GM12878 (cell line): ENCODE measurements at regions not wholly inside any gene's neighbourhood (a gene's known extent, or its start where the extent isn't known, plus 50 kb on each side); places are given as distances from the start of the nearest gene placed in this dataset.

Experiments
- ATAC-seq: fragments of 200-7000 bp; cut with Tn5 transposase; 3 replicates; pipeline ENCODE4 v1.9.1; 2020; ENCODE audit warnings: mild to moderate bottlenecking, moderate library complexity
- BruUV-seq: library from RNA; stranded (reverse); fragments of 400-500 nt; replicated peaks from 2 replicates; lab custom pipeline; 2021; lab: Mats Ljungman, UMichigan
- CTCF ChIA-PET: fragments of 300-600 bp; sonication (Branson Sonifier 250); formaldehyde crosslinking; extraction: SDS; loops from one replicate; lab custom pipeline; 2021; ENCODE audit warnings: inconsistent platforms; lab: Yijun Ruan, JAX
- POLR2A ChIA-PET: fragments of 350-600 bp; formaldehyde crosslinking; extraction: SDS; loops from one replicate; lab custom pipeline; 2021; ENCODE audit warnings: inconsistent platforms; lab: Charles Lee
- RAD21 ChIA-PET: fragments of 300-600 bp; sonication (Branson Sonifier 250); formaldehyde crosslinking; loops from one replicate; lab custom pipeline; 2023; ENCODE audit warnings: antibody characterized with exemption; ENCODE audit not compliant: unreplicated experiment; lab: Charles Lee
- SMC1A ChIA-PET: fragments of 300-600 bp; sonication (Branson Sonifier 250); formaldehyde crosslinking; loops from one replicate; lab custom pipeline; 2023; ENCODE audit not compliant: unreplicated experiment, uncharacterized antibody; lab: Charles Lee
- DNase-seq: peaks from one replicate; pipeline ENCODE4 v3.0.0-alpha.2; 2011; ENCODE audit warnings: low read depth, low spot score
- FAIRE-seq: peaks from 3 replicates; lab custom pipeline; 2011; peaks lifted over from hg19 to GRCh38; lab: Jason Lieb, UNC
- H2AFZ ChIP-seq: 2 replicates; pipeline ENCODE4 v1.6.0; 2011; ENCODE audit warnings: low read depth, low read length, control low read depth; ENCODE audit not compliant: control insufficient read depth
- H3K27ac ChIP-seq: 2 replicates; pipeline ENCODE4 v1.5.1; 2011; ENCODE audit warnings: control low read depth; ENCODE audit not compliant: control insufficient read depth, insufficient read depth
- H3K27me3 ChIP-seq, 2 experiments: replicated peaks in 1 of 2; 2 replicates each; pipeline versions ENCODE4 v1.6.0 to v1.6.1; 2011; ENCODE audit warnings: low read length in 1 of 2; ENCODE audit not compliant: control insufficient read depth in 2 of 2, insufficient read depth in 2 of 2
- H3K36me3 ChIP-seq, 2 experiments: 2 replicates each; pipeline ENCODE4 v1.5.1; 2011; ENCODE audit warnings: low read length in 1 of 2; ENCODE audit not compliant: control insufficient read depth in 2 of 2, insufficient read depth in 2 of 2
- H3K4me1 ChIP-seq: 2 replicates; pipeline ENCODE4 v1.6.1; 2011; ENCODE audit warnings: mild to moderate bottlenecking, low read length, moderate library complexity, mixed read lengths; ENCODE audit not compliant: control insufficient read depth, insufficient read depth
- H3K4me2 ChIP-seq: 2 replicates; pipeline ENCODE4 v1.6.0; 2011; ENCODE audit warnings: control low read depth; ENCODE audit not compliant: control insufficient read depth, insufficient read depth
- H3K4me3 ChIP-seq: fragments of 200-600 bp; sonication (generic); 2 replicates; pipeline ENCODE4 v1.5.1; 2016
- H3K79me2 ChIP-seq: 2 replicates; pipeline ENCODE4 v1.6.0; 2011; ENCODE audit warnings: low read length; ENCODE audit not compliant: control insufficient read depth, insufficient read depth
- H3K9ac ChIP-seq: 2 replicates; pipeline ENCODE4 v1.8.0; 2011; ENCODE audit warnings: low read length, control low read depth, mixed read lengths; ENCODE audit not compliant: control insufficient read depth, insufficient read depth
- H3K9me3 ChIP-seq: replicated peaks from 3 replicates; pipeline ENCODE4 v1.5.1; 2011; ENCODE audit warnings: mild to moderate bottlenecking, low read length; ENCODE audit not compliant: control insufficient read depth, insufficient read depth
- H4K20me1 ChIP-seq: 2 replicates; pipeline ENCODE4 v1.6.0; 2011; ENCODE audit not compliant: control insufficient read depth, insufficient read depth
- CHD1 ChIP-seq: IDR thresholded peaks from 2 replicates; pipeline ENCODE4 v1.6.1; 2012; ENCODE audit warnings: low read depth, low read length, improper control_type of control experiment
- CHD4 ChIP-seq: fragments of 200-600 bp; sonication (generic); IDR thresholded peaks from 2 replicates; pipeline ENCODE4 v1.6.1; 2016; ENCODE audit warnings: mild to moderate bottlenecking
- GABPA ChIP-seq: IDR thresholded peaks from 2 replicates; pipeline ENCODE4 v1.6.1; 2014; ENCODE audit warnings: antibody characterized with exemption, low read depth, mild to moderate bottlenecking, inconsistent platforms
- HCFC1 ChIP-seq: fragments of 150-350 bp; IDR thresholded peaks from 2 replicates; pipeline ENCODE4 v1.6.1; 2014; ENCODE audit warnings: low read length
- IKZF1 ChIP-seq: fragments of 450-650 bp; conservative IDR thresholded peaks from 2 replicates; pipeline ENCODE4 v1.6.1; 2017; ENCODE audit warnings: antibody characterized with exemption, mild to moderate bottlenecking
- MTA2 ChIP-seq: fragments of 450-650 bp; IDR thresholded peaks from 2 replicates; pipeline ENCODE4 v1.6.1; 2016; ENCODE audit warnings: low read depth, mild to moderate bottlenecking, moderate library complexity
- PML ChIP-seq: IDR thresholded peaks from 2 replicates; pipeline ENCODE4 v1.6.1; 2012; ENCODE audit warnings: low read length, inconsistent platforms
- TARDBP ChIP-seq: IDR thresholded peaks from 2 replicates; pipeline ENCODE4 v1.6.1; 2016; ENCODE audit warnings: borderline replicate concordance
- TCF7 ChIP-seq: IDR thresholded peaks from 2 replicates; pipeline ENCODE4 v1.6.1; 2014; ENCODE audit warnings: antibody characterized with exemption, borderline replicate concordance
- ZNF24 ChIP-seq: fragments of 450-650 bp; IDR thresholded peaks from 2 replicates; pipeline ENCODE4 v1.6.1; 2017; ENCODE audit warnings: antibody characterized with exemption, mild to moderate bottlenecking
- WGBS: methylation state at CpG from one replicate; pipeline ENCODE4 v1.1.6; 2016; ENCODE audit warnings: low lambda C conversion rate; ENCODE audit not compliant: insufficient replicate concordance, insufficient coverage; ENCODE audit errors: missing lambda C conversion rate; 5-methylcytosine and 5-hydroxymethylcytosine counted together
- in situ Hi-C: fragments of 300-500 bp; cut with MboI; formaldehyde crosslinking; loops from 9 replicates; pipeline ENCODE4 v1.14.3; 2018; ENCODE audit warnings: mixed read lengths
- intact Hi-C: fragments of 100-400 bp; cut with micrococcal nuclease; formaldehyde crosslinking; loops from one replicate; pipeline ENCODE4 v1.14.2; 2022; ENCODE audit not compliant: unreplicated experiment
- TF ChIP-seq, protein P1 (sequence below): fragments of 450-650 bp; IDR thresholded peaks from 2 replicates; pipeline ENCODE4 v1.6.1; 2017; ENCODE audit warnings: borderline replicate concordance
- TF ChIP-seq, protein P2 (sequence below): fragments of 450-650 bp; IDR thresholded peaks from 2 replicates; pipeline ENCODE4 v1.6.1; 2017; ENCODE audit warnings: mild to moderate bottlenecking, moderate library complexity
- TF ChIP-seq, protein P3 (sequence below): IDR thresholded peaks from 2 replicates; pipeline ENCODE4 v1.6.1; 2011; ENCODE audit warnings: borderline replicate concordance, low read depth, mild to moderate bottlenecking, moderate library complexity, low read length; ENCODE audit not compliant: insufficient read depth, poor library complexity, severe bottlenecking
- TF ChIP-seq, protein P4 (sequence below): fragments of 150-350 bp; IDR thresholded peaks from 2 replicates; pipeline ENCODE4 v1.6.1; 2016; ENCODE audit warnings: low read depth, low read length
- TF ChIP-seq, protein P5 (sequence below): IDR thresholded peaks from 2 replicates; pipeline ENCODE4 v1.6.1; 2012; ENCODE audit warnings: low read depth, low read length, improper control_type of control experiment

DNA sequence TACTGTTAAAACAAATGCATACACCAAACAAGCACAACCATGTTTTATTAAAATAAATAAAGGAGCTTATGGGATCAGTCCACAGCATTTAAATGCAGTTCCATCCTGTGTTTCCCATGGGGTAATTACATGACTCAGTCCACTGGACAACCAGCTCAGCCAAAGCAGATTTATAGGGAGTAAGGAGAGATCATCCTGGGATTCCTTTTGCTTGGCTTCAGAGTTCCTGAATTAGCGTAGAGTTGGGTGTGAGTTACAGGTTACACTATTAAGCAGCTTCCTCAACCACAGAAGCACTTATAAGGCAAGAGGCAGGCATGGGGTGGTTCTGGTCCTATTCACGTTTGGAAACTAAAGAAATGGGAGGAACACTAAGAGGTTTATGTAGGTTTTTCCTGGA lies 381.1 kb upstream of the ACTBL2 start:
- Histone ChIP-seq H3K27ac (no peak overlapping the region), H3K4me1 (no peaks in the 10 kb centered on the region), H4K20me1 (no peaks in the 10 kb centered on the region), H3K9ac (no peak overlapping the region)
- POLR2A ChIA-PET, result no interaction called here
- in situ Hi-C loops, result no loop called here
- 0% methylated on average over 2 of the region's 2 CpGs for WGBS
- DNase-seq (no peak), FAIRE-seq (no peak)
- no peak for TF ChIP-seq MTA2
- no peak for TF ChIP-seq ZNF24
- TF ChIP-seq PML, result no peak
- TF ChIP-seq, protein P1, sequence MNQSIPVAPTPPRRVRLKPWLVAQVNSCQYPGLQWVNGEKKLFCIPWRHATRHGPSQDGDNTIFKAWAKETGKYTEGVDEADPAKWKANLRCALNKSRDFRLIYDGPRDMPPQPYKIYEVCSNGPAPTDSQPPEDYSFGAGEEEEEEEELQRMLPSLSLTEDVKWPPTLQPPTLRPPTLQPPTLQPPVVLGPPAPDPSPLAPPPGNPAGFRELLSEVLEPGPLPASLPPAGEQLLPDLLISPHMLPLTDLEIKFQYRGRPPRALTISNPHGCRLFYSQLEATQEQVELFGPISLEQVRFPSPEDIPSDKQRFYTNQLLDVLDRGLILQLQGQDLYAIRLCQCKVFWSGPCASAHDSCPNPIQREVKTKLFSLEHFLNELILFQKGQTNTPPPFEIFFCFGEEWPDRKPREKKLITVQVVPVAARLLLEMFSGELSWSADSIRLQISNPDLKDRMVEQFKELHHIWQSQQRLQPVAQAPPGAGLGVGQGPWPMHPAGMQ, result no peak
- no peak for TF ChIP-seq IKZF1
- TF ChIP-seq, protein P2, sequence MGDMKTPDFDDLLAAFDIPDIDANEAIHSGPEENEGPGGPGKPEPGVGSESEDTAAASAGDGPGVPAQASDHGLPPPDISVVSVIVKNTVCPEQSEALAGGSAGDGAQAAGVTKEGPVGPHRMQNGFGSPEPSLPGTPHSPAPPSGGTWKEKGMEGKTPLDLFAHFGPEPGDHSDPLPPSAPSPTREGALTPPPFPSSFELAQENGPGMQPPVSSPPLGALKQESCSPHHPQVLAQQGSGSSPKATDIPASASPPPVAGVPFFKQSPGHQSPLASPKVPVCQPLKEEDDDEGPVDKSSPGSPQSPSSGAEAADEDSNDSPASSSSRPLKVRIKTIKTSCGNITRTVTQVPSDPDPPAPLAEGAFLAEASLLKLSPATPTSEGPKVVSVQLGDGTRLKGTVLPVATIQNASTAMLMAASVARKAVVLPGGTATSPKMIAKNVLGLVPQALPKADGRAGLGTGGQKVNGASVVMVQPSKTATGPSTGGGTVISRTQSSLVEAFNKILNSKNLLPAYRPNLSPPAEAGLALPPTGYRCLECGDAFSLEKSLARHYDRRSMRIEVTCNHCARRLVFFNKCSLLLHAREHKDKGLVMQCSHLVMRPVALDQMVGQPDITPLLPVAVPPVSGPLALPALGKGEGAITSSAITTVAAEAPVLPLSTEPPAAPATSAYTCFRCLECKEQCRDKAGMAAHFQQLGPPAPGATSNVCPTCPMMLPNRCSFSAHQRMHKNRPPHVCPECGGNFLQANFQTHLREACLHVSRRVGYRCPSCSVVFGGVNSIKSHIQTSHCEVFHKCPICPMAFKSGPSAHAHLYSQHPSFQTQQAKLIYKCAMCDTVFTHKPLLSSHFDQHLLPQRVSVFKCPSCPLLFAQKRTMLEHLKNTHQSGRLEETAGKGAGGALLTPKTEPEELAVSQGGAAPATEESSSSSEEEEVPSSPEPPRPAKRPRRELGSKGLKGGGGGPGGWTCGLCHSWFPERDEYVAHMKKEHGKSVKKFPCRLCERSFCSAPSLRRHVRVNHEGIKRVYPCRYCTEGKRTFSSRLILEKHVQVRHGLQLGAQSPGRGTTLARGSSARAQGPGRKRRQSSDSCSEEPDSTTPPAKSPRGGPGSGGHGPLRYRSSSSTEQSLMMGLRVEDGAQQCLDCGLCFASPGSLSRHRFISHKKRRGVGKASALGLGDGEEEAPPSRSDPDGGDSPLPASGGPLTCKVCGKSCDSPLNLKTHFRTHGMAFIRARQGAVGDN, result no peak
- no peak for TF ChIP-seq CHD4
- TF ChIP-seq, protein P3, sequence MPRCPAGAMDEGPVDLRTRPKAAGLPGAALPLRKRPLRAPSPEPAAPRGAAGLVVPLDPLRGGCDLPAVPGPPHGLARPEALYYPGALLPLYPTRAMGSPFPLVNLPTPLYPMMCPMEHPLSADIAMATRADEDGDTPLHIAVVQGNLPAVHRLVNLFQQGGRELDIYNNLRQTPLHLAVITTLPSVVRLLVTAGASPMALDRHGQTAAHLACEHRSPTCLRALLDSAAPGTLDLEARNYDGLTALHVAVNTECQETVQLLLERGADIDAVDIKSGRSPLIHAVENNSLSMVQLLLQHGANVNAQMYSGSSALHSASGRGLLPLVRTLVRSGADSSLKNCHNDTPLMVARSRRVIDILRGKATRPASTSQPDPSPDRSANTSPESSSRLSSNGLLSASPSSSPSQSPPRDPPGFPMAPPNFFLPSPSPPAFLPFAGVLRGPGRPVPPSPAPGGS, result no peak
- TF ChIP-seq TCF7, result no peak
- TF ChIP-seq, protein P4, sequence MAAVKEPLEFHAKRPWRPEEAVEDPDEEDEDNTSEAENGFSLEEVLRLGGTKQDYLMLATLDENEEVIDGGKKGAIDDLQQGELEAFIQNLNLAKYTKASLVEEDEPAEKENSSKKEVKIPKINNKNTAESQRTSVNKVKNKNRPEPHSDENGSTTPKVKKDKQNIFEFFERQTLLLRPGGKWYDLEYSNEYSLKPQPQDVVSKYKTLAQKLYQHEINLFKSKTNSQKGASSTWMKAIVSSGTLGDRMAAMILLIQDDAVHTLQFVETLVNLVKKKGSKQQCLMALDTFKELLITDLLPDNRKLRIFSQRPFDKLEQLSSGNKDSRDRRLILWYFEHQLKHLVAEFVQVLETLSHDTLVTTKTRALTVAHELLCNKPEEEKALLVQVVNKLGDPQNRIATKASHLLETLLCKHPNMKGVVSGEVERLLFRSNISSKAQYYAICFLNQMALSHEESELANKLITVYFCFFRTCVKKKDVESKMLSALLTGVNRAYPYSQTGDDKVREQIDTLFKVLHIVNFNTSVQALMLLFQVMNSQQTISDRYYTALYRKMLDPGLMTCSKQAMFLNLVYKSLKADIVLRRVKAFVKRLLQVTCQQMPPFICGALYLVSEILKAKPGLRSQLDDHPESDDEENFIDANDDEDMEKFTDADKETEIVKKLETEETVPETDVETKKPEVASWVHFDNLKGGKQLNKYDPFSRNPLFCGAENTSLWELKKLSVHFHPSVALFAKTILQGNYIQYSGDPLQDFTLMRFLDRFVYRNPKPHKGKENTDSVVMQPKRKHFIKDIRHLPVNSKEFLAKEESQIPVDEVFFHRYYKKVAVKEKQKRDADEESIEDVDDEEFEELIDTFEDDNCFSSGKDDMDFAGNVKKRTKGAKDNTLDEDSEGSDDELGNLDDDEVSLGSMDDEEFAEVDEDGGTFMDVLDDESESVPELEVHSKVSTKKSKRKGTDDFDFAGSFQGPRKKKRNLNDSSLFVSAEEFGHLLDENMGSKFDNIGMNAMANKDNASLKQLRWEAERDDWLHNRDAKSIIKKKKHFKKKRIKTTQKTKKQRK, result no peak
- no peak for TF ChIP-seq GABPA
- no peak for TF ChIP-seq HCFC1
- TF ChIP-seq TARDBP, result no peak
- TF ChIP-seq, protein P5, sequence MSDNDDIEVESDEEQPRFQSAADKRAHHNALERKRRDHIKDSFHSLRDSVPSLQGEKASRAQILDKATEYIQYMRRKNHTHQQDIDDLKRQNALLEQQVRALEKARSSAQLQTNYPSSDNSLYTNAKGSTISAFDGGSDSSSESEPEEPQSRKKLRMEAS, result no peak
- TF ChIP-seq CHD1, result no peak
- TF ChIP-seq, all 136 proteins: peak for 0
- ChIA-PET RAD21 (no interaction called here), CTCF (no interaction called here), SMC1A (no interaction called here)
- H3K79me2 ChIP-seq, result no peaks in the 10 kb centered on the region
- intact Hi-C loops, result no loop called here
- no peaks in the 10 kb centered on the region for H3K27me3 ChIP-seq
- BruUV-seq, result no TSS peak
- no peak overlapping the region for H3K4me2 ChIP-seq
- no peak overlapping the region for H3K4me3 ChIP-seq
- no peaks in the 10 kb centered on the region for H3K9me3 ChIP-seq
- no peak for ATAC-seq
- no peaks in the 10 kb centered on the region for H3K36me3 ChIP-seq
- no peak overlapping the region for H2AFZ ChIP-seq
